AG20443 (cell line): ENCODE measurements at regions not wholly inside any gene's neighbourhood (a gene's known extent, or its start where the extent isn't known, plus 50 kb on each side); places are given as distances from the start of the nearest gene placed in this dataset.
"Not testable (repeated sequence)": the region's sequence is repeated elsewhere in the genome, so short reads cannot be mapped to it uniquely, and the experiment has no call there.

Source experiments
- DNase-seq: peaks from one replicate; pipeline ENCODE4 v3.0.0; 2012; ENCODE audit warnings: low spot score, mixed read lengths

- not testable (repeated sequence) for DNase-seq
These were observed 77.9 kb downstream of the NR4A2 start for GRCh38 chr2:156254637-156255067.

GRCh38 chr2:156253765-156254164, 78.8 kb downstream of the NR4A2 start:
- no peak for DNase-seq

GRCh38 chr2:156242874-156243273, 89.6 kb downstream of the NR4A2 start:
- DNase-seq = no peak

- no peak for DNase-seq
These were observed 95.0 kb downstream of the NR4A2 start for GRCh38 chr2:156237558-156237957.

GRCh38 chr2:156229724-156230362, 102.7 kb downstream of the NR4A2 start:
- DNase-seq = no peak

- DNase-seq = not testable (repeated sequence)
These were observed 109.2 kb downstream of the NR4A2 start for GRCh38 chr2:156223328-156223727.

- DNase-seq = no peak
These were observed 110.8 kb downstream of the NR4A2 start for GRCh38 chr2:156221703-156222102.

GRCh38 chr2:156219491-156220100, 112.9 kb downstream of the NR4A2 start:
- no peak for DNase-seq

GRCh38 chr2:156215656-156216055, 116.9 kb downstream of the NR4A2 start:
- no peak for DNase-seq

- DNase-seq = no peak
These were observed 121.2 kb downstream of the NR4A2 start for GRCh38 chr2:156211318-156211717.

- DNase-seq = no peak
These were observed 126.2 kb downstream of the NR4A2 start for GRCh38 chr2:156206355-156206754.

GRCh38 chr2:156199588-156199987, 132.9 kb downstream of the NR4A2 start:
- DNase-seq = no peak

- DNase-seq = no peak
These were observed 136.5 kb downstream of the NR4A2 start for GRCh38 chr2:156196031-156196430.

- no peak for DNase-seq
These were observed 140.1 kb downstream of the NR4A2 start for GRCh38 chr2:156192468-156192867.

- DNase-seq = no peak
These were observed 141.0 kb downstream of the NR4A2 start for GRCh38 chr2:156191527-156191926.

- no peak for DNase-seq
These were observed 142.0 kb downstream of the NR4A2 start for GRCh38 chr2:156190517-156190916.

GRCh38 chr2:156189584-156189983, 142.9 kb downstream of the NR4A2 start:
- DNase-seq = no peak

GRCh38 chr2:156189143-156189542, 143.4 kb downstream of the NR4A2 start:
- DNase-seq = no peak

- no peak for DNase-seq
These were observed 150.4 kb downstream of the NR4A2 start for GRCh38 chr2:156182132-156182531.

- DNase-seq = no peak
These were observed 151.3 kb downstream of the NR4A2 start for GRCh38 chr2:156181208-156181607.

GRCh38 chr2:156177654-156178053, 154.9 kb downstream of the NR4A2 start:
- DNase-seq = no peak

- DNase-seq = no peak
These were observed 156.6 kb downstream of the NR4A2 start for GRCh38 chr2:156175946-156176345.

- DNase-seq = no peak
These were observed 161.6 kb downstream of the NR4A2 start for GRCh38 chr2:156170929-156171328.

- DNase-seq = no peak
These were observed 166.8 kb downstream of the NR4A2 start for GRCh38 chr2:156165742-156166141.
